ENCODE measurements at regions not wholly inside any gene's neighbourhood (a gene's known extent, or its start where the extent isn't known, plus 50 kb on each side); places are given as distances from the start of the nearest gene placed in this dataset.

DNA sequence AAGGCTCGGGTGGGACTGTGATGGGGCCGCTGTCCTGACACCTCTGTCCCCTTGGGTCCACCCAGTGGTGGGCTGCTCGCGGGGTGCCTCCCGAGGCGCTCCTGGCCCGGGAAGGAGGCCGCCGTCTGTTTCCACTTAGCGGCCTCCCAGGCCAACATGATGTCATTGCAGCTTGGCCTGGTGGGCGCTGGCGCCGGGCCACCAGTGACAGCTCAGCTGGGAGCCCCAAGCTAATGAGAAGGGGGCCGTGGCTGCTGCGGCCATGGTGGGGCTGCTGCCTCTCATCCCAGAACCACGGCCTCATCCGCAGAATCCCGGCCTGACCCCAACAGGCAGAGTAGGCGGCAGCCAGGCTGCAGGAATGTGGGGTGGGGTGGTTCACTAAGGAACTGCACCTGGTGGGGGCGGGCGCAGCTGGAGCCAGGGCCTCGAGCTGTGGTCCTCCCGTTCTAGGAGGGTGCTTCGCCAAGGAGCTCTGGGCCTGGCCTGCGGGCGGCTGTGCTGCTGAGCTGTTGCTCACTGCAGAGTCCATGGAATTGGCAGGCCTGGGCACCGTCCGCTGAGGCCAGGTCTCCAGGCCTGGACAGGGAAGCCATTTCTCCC, 123.5 kb upstream of the COL5A1 start:
- TF ChIP-seq CTCF (conservative IDR thresholded peaks at IDR 0.05 in 1 of 2, IDR thresholded peaks at IDR 0.05 in 1 of 2; ENCODE audit: low read depth in 1 of 2, low read length in 2 of 2) = no peak
- no peak for TF ChIP-seq EZH2 (IDR thresholded peaks at IDR 0.05; ENCODE audit: low read length, missing control alignments)
